Thyroid gland (tissue), 4 donors: ENCODE measurements at regions not wholly inside any gene's neighbourhood (a gene's known extent, or its start where the extent isn't known, plus 50 kb on each side); places are given as distances from the start of the nearest gene placed in this dataset.

Experiments
- CTCF ChIP-seq, 6 experiments: fragments of 200-600 bp in 3 of 6; fragments of 450-650 bp in 3 of 6; sonication (generic) in 3 of 6; IDR thresholded peaks; one replicate each; pipeline ENCODE4 v1.5.1; 2016 to 2019; ENCODE audit warnings: antibody characterized with exemption in 6 of 6, mild to moderate bottlenecking in 2 of 6, inconsistent platforms in 1 of 6, moderate library complexity in 1 of 6
- POLR2A ChIP-seq, 2 donors: fragments of 450-650 bp; IDR thresholded peaks; one replicate each; pipeline ENCODE4 v1.6.1; 2017; ENCODE audit warnings: antibody characterized with exemption in 2 of 2, mild to moderate bottlenecking in 2 of 2, moderate library complexity in 1 of 2

GRCh38 chr2:176794392-176794791 lies 418.2 kb upstream of the HNRNPA3 start:
- TF ChIP-seq POLR2A (IDR thresholded peaks at IDR 0.05) (no peak), CTCF (IDR thresholded peaks at IDR 0.05) (no peak)
